ENCODE measurements at regions not wholly inside any gene's neighbourhood (a gene's known extent, or its start where the extent isn't known, plus 50 kb on each side); places are given as distances from the start of the nearest gene placed in this dataset.
"Not testable (repeated sequence)": the region's sequence is repeated elsewhere in the genome, so short reads cannot be mapped to it uniquely, and the experiment has no call there.

GRCh38 chr2:75986617-75987016 lies 275.9 kb upstream of the GCFC2 start:
- DNase-seq, result no peak

GRCh38 chr2:75982719-75983118 lies 272.0 kb upstream of the GCFC2 start:
- DNase-seq, result no peak

GRCh38 chr2:75964646-75965045 lies 253.9 kb upstream of the GCFC2 start:
- no peak for DNase-seq

- DNase-seq, result no peak
These were observed 249.8 kb upstream of the GCFC2 start for GRCh38 chr2:75960472-75961009.

- no peak for DNase-seq
These were observed 249.2 kb upstream of the GCFC2 start for GRCh38 chr2:75959724-75960471.

GRCh38 chr2:75954761-75955160 lies 244.0 kb upstream of the GCFC2 start:
- no peak for DNase-seq

GRCh38 chr2:75952173-75952572 lies 241.5 kb upstream of the GCFC2 start:
- DNase-seq, result no peak

GRCh38 chr2:75949385-75950030 lies 238.8 kb upstream of the GCFC2 start:
- DNase-seq, result no peak

- no peak for DNase-seq
These were observed 225.6 kb upstream of the GCFC2 start for GRCh38 chr2:75936311-75936710.

GRCh38 chr2:75932996-75933395 lies 222.3 kb upstream of the GCFC2 start:
- no peak for DNase-seq

- DNase-seq, result no peak
These were observed 217.4 kb upstream of the GCFC2 start for GRCh38 chr2:75928093-75928492.

GRCh38 chr2:75925331-75926024 lies 214.8 kb upstream of the GCFC2 start:
- DNase-seq, result no peak

- no peak for DNase-seq
These were observed 211.5 kb upstream of the GCFC2 start for GRCh38 chr2:75922191-75922590.

GRCh38 chr2:75920859-75921551 lies 210.3 kb upstream of the GCFC2 start:
- no peak for DNase-seq

GRCh38 chr2:75915851-75916634 lies 205.3 kb upstream of the GCFC2 start:
- DNase-seq, result no peak

- no peak for DNase-seq
These were observed 186.2 kb upstream of the GCFC2 start for GRCh38 chr2:75896779-75897366.

- DNase-seq, result no peak
These were observed 183.5 kb upstream of the GCFC2 start for GRCh38 chr2:75894170-75894569.

- DNase-seq, result no peak
These were observed 181.8 kb upstream of the GCFC2 start for GRCh38 chr2:75892490-75892889.

GRCh38 chr2:75882530-75882929 lies 171.8 kb upstream of the GCFC2 start:
- no peak for DNase-seq

GRCh38 chr2:75875606-75876005 lies 164.9 kb upstream of the GCFC2 start:
- not testable (repeated sequence) for DNase-seq

GRCh38 chr2:75871762-75872614 lies 161.3 kb upstream of the GCFC2 start:
- DNase-seq, result not testable (repeated sequence)

Measured in NCI-H187 (cell line).